K562 (cell line): ENCODE measurements at regions not wholly inside any gene's neighbourhood (a gene's known extent, or its start where the extent isn't known, plus 50 kb on each side); places are given as distances from the start of the nearest gene placed in this dataset.

Experiments used
- ATAC-seq: fragments of 200-7000 bp; cut with Tn5 transposase; 3 replicates; pipeline ENCODE4 v1.9.1; 2020; ENCODE audit warnings: moderate library complexity
- BruUV-seq: library from RNA; stranded (reverse); fragments of 400-500 nt; replicated peaks from 2 replicates; lab custom pipeline; 2021; lab: Mats Ljungman, UMichigan
- CTCF ChIA-PET: fragments of 300-600 bp; formaldehyde crosslinking; extraction: SDS; loops from one replicate; lab custom pipeline; 2021; ENCODE audit warnings: low intra/inter-chr PET ratio; lab: Yijun Ruan, JAX
- POLR2A ChIA-PET: fragments of 300-600, 350-650 bp; sonication (Branson Sonifier 250); formaldehyde crosslinking; extraction: SDS; loops from one replicate; lab custom pipeline; 2021; ENCODE audit warnings: antibody characterized with exemption, inconsistent platforms; lab: Yijun Ruan, JAX
- DNase-seq, 4 experiments: peaks; one replicate each; pipeline versions ENCODE4 v3.0.0 to v3.0.0-alpha.2; 2011 to 2018; ENCODE audit warnings: low spot score in 3 of 4, mixed read lengths in 3 of 4; ENCODE audit errors: extremely low read depth in 1 of 4
- FAIRE-seq: peaks from 2 replicates; lab custom pipeline; 2011; peaks lifted over from hg19 to GRCh38; lab: Jason Lieb, UNC
- H2AFZ ChIP-seq: 2 replicates; pipeline ENCODE4 v1.6.0; 2011; ENCODE audit warnings: low read depth, low read length, control low read depth, inconsistent platforms
- H3K27ac ChIP-seq: fragments of 200-600 bp; 3 replicates; pipeline ENCODE4 v1.8.0; 2011; ENCODE audit warnings: low read depth, mild to moderate bottlenecking, control low read depth, inconsistent platforms, low read length, moderate library complexity, mixed read lengths; ENCODE audit errors: extremely low read depth
- H3K27me3 ChIP-seq, 2 experiments: fragments of 300-600 bp in 1 of 2; 2 replicates in 1 of 2; 3 replicates in 1 of 2; pipeline versions ENCODE4 v1.6.0 to v1.8.0; 2011; ENCODE audit warnings: inconsistent platforms in 2 of 2, low read length in 2 of 2, mild to moderate bottlenecking in 1 of 2, mixed read lengths in 1 of 2, moderate library complexity in 1 of 2; ENCODE audit not compliant: control insufficient read depth in 2 of 2, insufficient read depth in 2 of 2
- H3K36me3 ChIP-seq: fragments of 300-600 bp; 3 replicates; pipeline ENCODE4 v1.8.0; 2011; ENCODE audit warnings: mild to moderate bottlenecking, low read length, inconsistent platforms; ENCODE audit not compliant: control insufficient read depth, insufficient read depth
- H3K4me1 ChIP-seq, 2 experiments: fragments of 200-600 bp in 1 of 2; replicated peaks in 1 of 2; 2 replicates in 1 of 2; 3 replicates in 1 of 2; pipeline versions ENCODE4 v1.5.1 to v1.8.0; 2011; ENCODE audit warnings: inconsistent platforms in 2 of 2, low read length in 2 of 2, mild to moderate bottlenecking in 1 of 2, mixed read lengths in 1 of 2, moderate library complexity in 1 of 2; ENCODE audit not compliant: control insufficient read depth in 2 of 2, insufficient read depth in 2 of 2
- H3K4me2 ChIP-seq: 2 replicates; pipeline ENCODE4 v1.6.1; 2011; ENCODE audit warnings: low read length, control low read depth, inconsistent platforms, mixed read lengths; ENCODE audit not compliant: insufficient read depth
- H3K4me3 ChIP-seq: fragments of 200-600 bp; sonication (generic), shearing (Covaris generic); 2 replicates; pipeline ENCODE4 v1.5.1; 2016; ENCODE audit warnings: control low read depth, inconsistent platforms
- H3K79me2 ChIP-seq: fragments of 200-600 bp; 3 replicates; pipeline ENCODE4 v1.8.0; 2011; ENCODE audit warnings: low read length, inconsistent platforms; ENCODE audit not compliant: control insufficient read depth, insufficient read depth
- H3K9ac ChIP-seq, 2 experiments: 2 replicates each; pipeline versions ENCODE4 v1.6.0 to v1.6.1; 2011; ENCODE audit warnings: low read depth in 2 of 2, low read length in 2 of 2, control low read depth in 1 of 2, inconsistent platforms in 1 of 2, mild to moderate bottlenecking in 1 of 2, mixed read lengths in 1 of 2; ENCODE audit not compliant: insufficient read depth in 1 of 2
- H3K9me1 ChIP-seq: one replicate; pipeline ENCODE4 v1.6.0; 2011; ENCODE audit warnings: inconsistent platforms, mild to moderate bottlenecking, low read length, moderate library complexity; ENCODE audit not compliant: control insufficient read depth, insufficient read depth
- H3K9me3 ChIP-seq: replicated peaks from 2 replicates; pipeline ENCODE4 v1.5.1; 2011; ENCODE audit warnings: low read depth, low read length, inconsistent platforms; ENCODE audit not compliant: control insufficient read depth, insufficient read depth
- H4K20me1 ChIP-seq: replicated peaks from 2 replicates; pipeline ENCODE4 v1.6.1; 2011; ENCODE audit warnings: low read length, inconsistent platforms, mixed read lengths; ENCODE audit not compliant: control insufficient read depth, insufficient read depth
- DDX20 ChIP-seq: fragments of 450-650 bp; IDR thresholded peaks from 2 replicates; pipeline ENCODE4 v1.6.1; 2016; ENCODE audit warnings: missing genetic modification characterization, low read depth, mild to moderate bottlenecking, missing compliant biosample characterization, moderate library complexity
- FOS ChIP-seq: IDR thresholded peaks from 3 replicates; pipeline ENCODE4 v1.6.1; 2011; ENCODE audit not compliant: insufficient read length; ENCODE audit errors: extremely low read depth
- HDAC2 ChIP-seq: fragments of 450-650 bp; IDR thresholded peaks from 2 replicates; pipeline ENCODE4 v1.6.1; 2016; ENCODE audit warnings: mild to moderate bottlenecking
- HMG20B ChIP-seq: fragments of 250-450 bp; sonication (Bioruptor Pico); IDR thresholded peaks from 2 replicates; pipeline ENCODE4 v1.5.0; 2021; ENCODE audit warnings: mild to moderate bottlenecking
- KAT8 ChIP-seq: fragments of 450-650 bp; IDR thresholded peaks from 2 replicates; pipeline ENCODE4 v1.6.1; 2016; ENCODE audit warnings: low read depth, mild to moderate bottlenecking
- LARP7 ChIP-seq: fragments of 450-650 bp; IDR thresholded peaks from 2 replicates; pipeline ENCODE4 v1.6.1; 2016
- LEF1 ChIP-seq: fragments of 450-650 bp; IDR thresholded peaks from 2 replicates; pipeline ENCODE4 v1.6.1; 2016; ENCODE audit warnings: mild to moderate bottlenecking
- MED1 ChIP-seq: sonication (generic); formaldehyde crosslinking; IDR thresholded peaks from 2 replicates; pipeline ENCODE4 v1.8.1; 2023; ENCODE audit warnings: missing genetic modification reagents, borderline replicate concordance
- MTA3 ChIP-seq: fragments of 450-650 bp; formaldehyde crosslinking; IDR thresholded peaks from 2 replicates; pipeline ENCODE4 v1.6.1; 2017; ENCODE audit warnings: mild to moderate bottlenecking, borderline replicate concordance
- NRF1 ChIP-seq, 2 experiments: fragments of 450-650 bp; IDR thresholded peaks in 1 of 2; conservative IDR thresholded peaks in 1 of 2; 2 replicates each; pipeline ENCODE4 v1.6.1; 2014; ENCODE audit warnings: mild to moderate bottlenecking in 2 of 2
- PRMT5 ChIP-seq: sonication (generic); formaldehyde crosslinking; IDR thresholded peaks from 2 replicates; pipeline ENCODE4 v1.5.0; 2020; ENCODE audit warnings: missing genetic modification reagents
- PTTG1 ChIP-seq: fragments of 450-650 bp; IDR thresholded peaks from 2 replicates; pipeline ENCODE4 v1.6.1; 2016; ENCODE audit warnings: low read depth, mild to moderate bottlenecking, missing genetic modification characterization, missing compliant biosample characterization
- RAD51 ChIP-seq: fragments of 450-650 bp; IDR thresholded peaks from 2 replicates; pipeline ENCODE4 v1.7.1; 2016; ENCODE audit warnings: low read depth, mild to moderate bottlenecking, borderline replicate concordance
- ZNF12 ChIP-seq: sonication (generic); formaldehyde crosslinking; IDR thresholded peaks from 2 replicates; pipeline ENCODE4 v1.4.0; 2020; ENCODE audit warnings: mild to moderate bottlenecking, missing genetic modification reagents
- WGBS: fragments of 100-300 bp; shearing (Covaris generic); methylation state at CpG from one replicate; pipeline ENCODE4 v1.1.6; 2016; ENCODE audit warnings: low coverage, mixed read lengths; ENCODE audit not compliant: insufficient coverage; ENCODE audit errors: missing lambda C conversion rate; 5-methylcytosine and 5-hydroxymethylcytosine counted together
- in situ Hi-C: fragments of 300-500 bp; cut with MboI; formaldehyde crosslinking; loops from 4 replicates; pipeline ENCODE4 v1.15.0; 2018; ENCODE audit warnings: inconsistent platforms, mixed read lengths
- intact Hi-C: fragments of 100-400 bp; cut with micrococcal nuclease; formaldehyde crosslinking; loops from 2 replicates; pipeline ENCODE4 v1.14.2; 2022
- TF ChIP-seq, protein P1 (sequence below): fragments of 450-650 bp; IDR thresholded peaks from 2 replicates; pipeline ENCODE4 v1.6.1; 2017; ENCODE audit warnings: mild to moderate bottlenecking, moderate library complexity
- TF ChIP-seq, protein P2 (sequence below), 2 experiments: fragments of 450-650 bp in 1 of 2; sonication (generic) in 1 of 2; formaldehyde crosslinking in 1 of 2; IDR thresholded peaks in 1 of 2; conservative IDR thresholded peaks in 1 of 2; 2 replicates each; pipeline versions ENCODE4 v1.6.1 to v1.8.1; 2016 to 2023; ENCODE audit warnings: mild to moderate bottlenecking in 2 of 2, moderate library complexity in 2 of 2, inconsistent platforms in 1 of 2, missing genetic modification reagents in 1 of 2

DNA sequence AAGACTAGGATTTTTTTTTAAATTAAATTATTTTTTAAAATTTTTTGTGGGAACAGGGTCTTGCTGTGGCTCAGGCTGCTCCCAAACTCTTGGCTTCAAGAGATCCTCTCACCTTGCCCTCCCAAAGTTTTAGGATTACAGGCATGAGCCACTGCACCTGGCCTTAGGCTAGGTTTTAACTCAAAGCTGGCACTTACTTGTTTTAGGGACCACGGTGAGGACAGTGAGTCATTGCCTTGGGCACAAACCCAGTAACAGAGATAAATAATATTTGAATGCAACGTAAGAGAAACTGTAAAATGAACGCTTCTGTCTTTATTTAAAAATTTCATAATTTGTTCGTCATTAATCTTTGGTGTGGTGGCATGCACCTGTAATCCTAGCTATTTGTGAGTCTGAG, 96.6 kb downstream of the GATA3 start:
- no peaks in the 10 kb centered on the region for H3K79me2 ChIP-seq
- no peak for FAIRE-seq
- H3K9me1 ChIP-seq: no peaks in the 10 kb centered on the region
- H3K9me3 ChIP-seq: no peaks in the 10 kb centered on the region
- TF ChIP-seq, protein P1, sequence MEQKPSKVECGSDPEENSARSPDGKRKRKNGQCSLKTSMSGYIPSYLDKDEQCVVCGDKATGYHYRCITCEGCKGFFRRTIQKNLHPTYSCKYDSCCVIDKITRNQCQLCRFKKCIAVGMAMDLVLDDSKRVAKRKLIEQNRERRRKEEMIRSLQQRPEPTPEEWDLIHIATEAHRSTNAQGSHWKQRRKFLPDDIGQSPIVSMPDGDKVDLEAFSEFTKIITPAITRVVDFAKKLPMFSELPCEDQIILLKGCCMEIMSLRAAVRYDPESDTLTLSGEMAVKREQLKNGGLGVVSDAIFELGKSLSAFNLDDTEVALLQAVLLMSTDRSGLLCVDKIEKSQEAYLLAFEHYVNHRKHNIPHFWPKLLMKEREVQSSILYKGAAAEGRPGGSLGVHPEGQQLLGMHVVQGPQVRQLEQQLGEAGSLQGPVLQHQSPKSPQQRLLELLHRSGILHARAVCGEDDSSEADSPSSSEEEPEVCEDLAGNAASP: no peak
- TF ChIP-seq RAD51 (no peak), MED1 (CRISPR knock-in tag) (no peak)
- TF ChIP-seq, all 486 proteins: peak for 0
- Histone ChIP-seq H3K4me1 (no peaks in the 10 kb centered on the region), H3K4me2 (no peak overlapping the region), H3K4me3 (no peak overlapping the region), H3K27ac (no peak overlapping the region), H3K27me3 (peaks cover 0 to 9% of the 10 kb centered on the region in 2 experiments; a peak in 2 of 5 replicates), H4K20me1 (no peaks in the 10 kb centered on the region), H2AFZ (no peak overlapping the region), H3K36me3 (no peaks in the 10 kb centered on the region), H3K9ac (no peak overlapping the region)
- BruUV-seq: no TSS peak
- CTCF ChIA-PET: no interaction called here
- DNase-seq (no peak), ATAC-seq (no peak)
- intact Hi-C loops (no loop called here), in situ Hi-C loops (no loop called here)
- POLR2A ChIA-PET: no interaction called here
- WGBS: 2% methylated on average over 4 of the region's 4 CpGs

DNA sequence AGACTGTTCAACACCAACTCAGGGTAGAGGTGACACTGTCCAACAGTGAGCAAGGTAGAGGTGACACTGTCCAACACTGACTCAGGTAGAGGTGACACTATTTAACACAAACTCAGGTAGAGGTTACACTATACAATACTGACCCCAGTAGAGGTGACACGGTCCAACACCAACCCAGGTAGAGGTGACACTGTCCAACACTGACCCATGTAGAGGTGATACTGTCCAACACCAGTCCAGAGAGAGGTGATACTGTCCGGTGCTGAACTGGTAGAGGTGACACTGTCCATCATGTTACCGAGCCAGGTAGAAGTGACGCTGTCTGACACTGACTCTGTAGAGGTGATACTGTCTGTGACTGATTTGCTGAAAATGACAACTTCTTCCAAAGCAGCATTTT, 102.4 kb downstream of the GATA3 start:
- H3K36me3 ChIP-seq: no peaks in the 10 kb centered on the region
- H3K9me3 ChIP-seq: no peaks in the 10 kb centered on the region
- no TSS peak for BruUV-seq
- H3K4me1 ChIP-seq: no peaks in the 10 kb centered on the region
- H2AFZ ChIP-seq: no peak overlapping the region
- DNase-seq (no peak), ATAC-seq (no peak), FAIRE-seq (no peak)
- TF ChIP-seq KAT8: no peak
- no peak for TF ChIP-seq NRF1 (conservative IDR thresholded peaks at IDR 0.05 in 1 of 2, IDR thresholded peaks at IDR 0.05 in 1 of 2)
- no peak for TF ChIP-seq ZNF12 (CRISPR knock-in tag)
- TF ChIP-seq DDX20 (tag): no peak
- TF ChIP-seq MTA3: no peak
- TF ChIP-seq FOS: no peak
- TF ChIP-seq HDAC2: no peak
- TF ChIP-seq, protein P2, sequence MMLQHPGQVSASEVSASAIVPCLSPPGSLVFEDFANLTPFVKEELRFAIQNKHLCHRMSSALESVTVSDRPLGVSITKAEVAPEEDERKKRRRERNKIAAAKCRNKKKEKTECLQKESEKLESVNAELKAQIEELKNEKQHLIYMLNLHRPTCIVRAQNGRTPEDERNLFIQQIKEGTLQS (IDR thresholded peaks at IDR 0.05): no peak
- TF ChIP-seq, protein P2 (CRISPR knock-in tag; conservative IDR thresholded peaks at IDR 0.05): no peak
- no peak for TF ChIP-seq PRMT5 (CRISPR knock-in tag)
- TF ChIP-seq LEF1: no peak
- TF ChIP-seq PTTG1: no peak
- no peak for TF ChIP-seq HMG20B
- TF ChIP-seq LARP7: no peak
- H3K4me2 ChIP-seq: no peak overlapping the region
- H3K79me2 ChIP-seq: no peaks in the 10 kb centered on the region
- H3K9me1 ChIP-seq: no peaks in the 10 kb centered on the region
- H3K9ac ChIP-seq: no peak overlapping the region
- H4K20me1 ChIP-seq: no peaks in the 10 kb centered on the region
- no peak overlapping the region for H3K27ac ChIP-seq
- POLR2A ChIA-PET: interaction anchor here (0.5 kb wide), 1 partner anchor 634 kb away, joined by 3 read pairs; no protein-coding TSS in a partner anchor
- in situ Hi-C loops (no loop called here), intact Hi-C loops (no loop called here)
- H3K27me3 ChIP-seq: peaks cover 0 to 8% of the 10 kb centered on the region in 2 experiments; a peak in 2 of 5 replicates
- 1% methylated on average over 4 of the region's 4 CpGs for WGBS
- CTCF ChIA-PET: no interaction called here
- no peak overlapping the region for H3K4me3 ChIP-seq
